Gastroesophageal sphincter (tissue), 3 donors: ENCODE measurements at regions not wholly inside any gene's neighbourhood (a gene's known extent, or its start where the extent isn't known, plus 50 kb on each side); places are given as distances from the start of the nearest gene placed in this dataset.

ENCODE experiments used
- CTCF ChIP-seq, 4 experiments: fragments of 200-600 bp in 2 of 4; fragments of 450-650 bp in 2 of 4; sonication (generic) in 1 of 4; IDR thresholded peaks; one replicate each; pipeline ENCODE4 v1.5.1; 2017 to 2019; ENCODE audit warnings: antibody characterized with exemption in 4 of 4, mild to moderate bottlenecking in 2 of 4, moderate library complexity in 2 of 4
- EP300 ChIP-seq: sonication (generic); formaldehyde crosslinking; IDR thresholded peaks from one replicate; pipeline ENCODE4 v1.6.1; 2017; ENCODE audit warnings: antibody characterized with exemption, mild to moderate bottlenecking
- POLR2A ChIP-seq, 2 donors: fragments of 450-650 bp; IDR thresholded peaks; one replicate each; pipeline ENCODE4 v1.6.1; 2017; ENCODE audit warnings: antibody characterized with exemption in 2 of 2, mild to moderate bottlenecking in 2 of 2, moderate library complexity in 1 of 2

DNA sequence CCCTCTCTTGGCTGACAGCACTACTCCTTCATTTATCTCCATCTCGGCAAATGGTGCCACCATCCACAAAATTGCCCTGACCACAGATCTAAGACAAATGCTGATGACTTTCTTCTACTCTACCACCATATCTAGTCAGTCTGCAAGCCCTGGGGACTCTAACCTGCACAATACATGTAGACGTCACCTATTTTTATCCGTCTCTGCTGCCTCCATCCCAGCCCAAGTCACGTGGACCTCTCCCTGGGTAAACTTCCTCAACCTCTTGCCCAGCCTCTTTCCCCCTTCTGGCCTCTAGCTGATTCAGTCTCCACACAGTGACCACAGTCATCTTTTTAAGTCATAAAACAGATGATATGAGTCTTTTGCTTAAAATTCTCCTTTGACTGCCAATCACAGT, 1203.0 kb downstream of the AACS start:
- TF ChIP-seq POLR2A (IDR thresholded peaks at IDR 0.05), result no peak
- no peak for TF ChIP-seq CTCF (IDR thresholded peaks at IDR 0.05)
- no peak for TF ChIP-seq EP300
